Kasumi-1 (cell line): ENCODE measurements at regions not wholly inside any gene's neighbourhood (a gene's known extent, or its start where the extent isn't known, plus 50 kb on each side); places are given as distances from the start of the nearest gene placed in this dataset.
A peak's percentile ranks its signal among the peaks of the same experiment; 100 is the strongest.
"Not testable (repeated sequence)": the region's sequence is repeated elsewhere in the genome, so short reads cannot be mapped to it uniquely, and the experiment has no call there.

ENCODE experiments used
- DNase-seq, 2 experiments: peaks; one replicate each; lab custom pipeline; 2025; lab: John Stamatoyannopoulos, UW

DNA sequence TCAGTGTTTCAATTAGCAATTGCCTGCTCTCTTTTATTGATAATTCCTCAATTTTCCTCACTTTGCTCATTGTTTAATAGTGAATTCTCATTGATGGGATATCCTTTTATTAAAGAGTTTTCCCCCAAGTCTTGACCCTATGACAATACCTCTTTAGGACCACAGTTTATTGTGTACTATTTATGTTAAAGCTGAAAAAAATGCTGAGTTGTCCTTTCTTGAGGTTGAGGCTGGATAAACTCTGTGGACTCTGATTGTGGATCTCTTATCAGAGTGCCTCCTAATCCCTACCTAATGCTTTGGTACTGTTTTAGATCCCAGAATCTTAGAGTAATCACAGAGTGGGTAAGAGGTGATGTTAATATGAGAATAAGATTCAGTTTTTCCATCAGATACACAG is 416.3 kb upstream of the GBE1 start:
- DNase-seq = no peak

DNA sequence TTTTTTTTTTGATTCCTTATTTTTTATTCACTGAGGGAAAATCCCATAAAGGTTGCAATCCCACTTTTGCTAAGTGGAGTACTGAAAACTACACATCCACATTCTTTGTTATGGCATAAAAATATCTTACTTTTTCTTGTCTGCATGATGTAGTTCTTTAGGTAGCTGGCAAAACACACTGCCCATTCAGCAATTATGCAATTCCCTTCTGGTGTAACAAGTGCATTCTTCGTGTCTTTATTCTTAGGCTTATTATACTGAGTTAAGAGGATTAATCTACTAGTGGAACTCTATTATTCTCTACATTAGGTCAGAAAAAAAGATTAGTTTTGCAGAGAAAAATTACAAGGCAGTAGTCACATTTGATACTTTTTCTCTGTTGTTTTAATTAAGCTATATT is 403.8 kb upstream of the GBE1 start:
- no peak for DNase-seq

DNA sequence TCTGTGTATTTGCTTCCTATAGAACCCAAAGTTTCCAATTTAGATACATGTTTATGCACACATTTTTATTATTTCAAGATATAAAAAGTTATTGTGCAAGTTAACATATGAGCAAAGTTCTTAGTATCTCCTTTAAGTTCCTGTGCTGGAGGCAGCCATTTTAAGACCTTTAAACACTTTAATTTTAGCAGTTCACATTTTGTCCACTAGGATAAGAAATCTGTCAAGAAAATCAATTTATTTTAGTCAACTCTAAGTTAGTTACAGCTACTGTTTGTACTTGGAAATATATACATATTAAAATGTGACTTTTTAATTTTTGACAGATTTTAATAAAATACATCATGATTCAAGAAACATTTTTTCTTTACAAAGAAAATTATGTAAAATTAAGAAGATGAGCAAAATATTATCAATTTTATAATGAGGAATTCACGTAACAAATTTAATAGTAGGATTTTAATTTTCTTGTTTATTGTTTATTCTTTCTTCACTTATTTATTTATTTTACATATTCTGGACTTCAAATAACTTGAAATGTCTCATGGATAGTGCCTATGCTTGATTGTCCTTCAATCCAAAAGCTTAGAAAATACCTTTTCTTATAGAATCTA is 402.6 kb upstream of the GBE1 start:
- peak; percentile 29 to 59 for DNase-seq

DNA sequence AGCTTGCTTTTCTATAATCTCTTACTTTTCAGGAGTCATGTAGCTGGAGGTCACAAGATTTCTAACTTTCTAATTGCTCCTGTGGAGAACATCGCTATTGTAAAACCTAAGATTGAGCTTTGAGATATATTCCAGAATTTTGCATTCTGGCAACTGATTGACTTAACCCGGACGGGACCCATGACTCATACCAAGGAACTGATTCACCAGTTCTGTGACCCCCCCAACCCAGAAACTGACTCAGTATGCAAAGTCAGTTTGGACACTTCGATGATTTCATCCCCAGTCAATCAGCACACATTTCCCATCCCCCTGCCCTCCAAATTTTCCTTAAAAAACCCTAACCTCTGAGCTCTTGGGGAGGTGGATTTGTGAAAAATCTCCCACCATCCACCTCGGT is 396.5 kb upstream of the GBE1 start:
- no peak for DNase-seq

DNA sequence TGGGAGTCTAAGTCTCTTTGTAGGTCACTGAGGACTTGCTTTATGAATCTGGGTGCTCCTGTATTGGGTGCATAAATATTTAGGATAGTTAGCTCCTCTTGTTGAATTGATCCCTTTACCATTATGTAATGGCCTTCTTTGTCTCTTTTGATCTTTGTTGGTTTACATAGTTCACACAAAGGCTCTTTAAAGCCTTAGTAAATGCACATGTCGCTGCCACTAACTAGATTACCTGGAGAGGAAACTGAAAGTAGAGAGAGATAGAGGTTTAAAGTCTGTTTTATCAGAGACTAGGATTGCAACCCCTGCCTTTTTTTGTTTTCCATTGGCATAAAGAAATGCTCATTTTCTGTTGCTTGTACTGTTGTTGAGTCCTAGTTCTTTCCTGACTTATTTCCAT is 392.4 kb upstream of the GBE1 start:
- not testable (repeated sequence) for DNase-seq

DNA sequence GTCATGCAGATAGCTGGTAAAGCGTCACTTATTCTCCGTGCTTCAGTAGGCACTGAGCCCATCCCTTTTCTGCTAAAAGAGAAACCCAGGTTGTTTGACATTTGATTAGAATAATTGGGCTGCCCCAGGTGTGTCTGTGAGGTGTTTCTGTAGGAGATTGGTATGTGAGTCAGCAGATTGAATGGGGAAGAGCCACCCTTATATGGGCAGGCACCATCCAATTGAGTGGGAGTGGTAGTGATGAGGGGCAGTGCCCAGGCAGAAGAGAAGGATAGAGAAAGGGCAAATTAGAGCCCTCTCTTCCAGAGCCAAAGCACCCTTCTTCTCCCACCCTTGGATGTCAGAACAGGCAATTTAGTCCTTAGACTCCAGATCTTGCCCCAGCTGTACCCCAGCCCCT is 384.3 kb upstream of the GBE1 start:
- DNase-seq = no peak

DNA sequence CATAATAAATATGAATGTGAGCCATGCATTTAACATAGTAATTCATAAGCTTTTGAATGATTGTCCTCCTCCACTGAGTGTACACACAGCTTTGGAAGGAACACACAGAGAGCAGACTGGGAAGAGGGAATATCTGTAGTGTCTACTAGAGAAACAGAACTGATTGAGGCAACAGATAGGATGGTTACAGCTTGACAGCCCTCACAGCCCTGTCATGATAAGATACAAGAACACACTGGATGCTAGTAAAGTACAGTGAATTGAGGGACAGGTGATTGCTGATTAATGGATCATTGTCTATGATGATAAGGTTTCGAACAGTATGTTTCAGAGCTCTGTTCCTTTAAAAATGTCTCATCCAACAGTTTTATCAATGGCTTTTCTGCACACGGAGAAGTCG is 383.4 kb upstream of the GBE1 start:
- no peak for DNase-seq

DNA sequence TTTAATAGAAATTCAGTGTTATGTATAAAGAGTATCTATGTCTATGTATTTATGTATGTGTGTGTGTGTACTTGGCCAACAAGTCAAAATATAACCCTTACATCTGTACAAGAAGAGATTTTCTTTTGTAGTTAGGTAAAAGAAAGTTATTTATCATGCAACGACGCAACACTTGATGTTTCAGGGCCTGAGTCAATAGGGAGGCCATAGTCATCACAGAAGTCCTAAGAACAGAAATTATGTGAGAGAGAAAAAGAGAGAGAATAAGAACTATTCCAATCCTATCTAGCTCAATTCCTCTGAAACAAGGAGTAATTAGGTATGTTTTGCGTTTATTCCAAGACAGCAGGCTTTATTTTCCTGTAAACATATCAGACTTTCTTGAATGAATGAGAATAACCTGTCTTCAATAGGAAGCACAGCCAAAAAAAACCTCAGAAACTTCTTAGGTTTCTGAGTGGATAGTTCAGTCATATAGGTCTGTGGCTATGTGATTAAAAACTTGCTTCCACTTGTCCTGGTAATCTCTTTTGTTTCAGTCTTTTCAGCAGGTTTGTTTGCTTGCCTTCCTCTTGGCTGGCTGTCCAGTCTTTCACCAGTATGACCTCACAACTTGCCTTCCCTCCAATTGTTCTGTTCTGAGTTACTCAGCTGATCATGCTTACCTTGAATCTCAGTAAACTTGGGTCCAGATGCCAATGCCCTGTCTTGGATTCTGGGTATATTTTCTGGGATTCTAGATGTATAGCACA is 382.4 kb upstream of the GBE1 start:
- no peak for DNase-seq

DNA sequence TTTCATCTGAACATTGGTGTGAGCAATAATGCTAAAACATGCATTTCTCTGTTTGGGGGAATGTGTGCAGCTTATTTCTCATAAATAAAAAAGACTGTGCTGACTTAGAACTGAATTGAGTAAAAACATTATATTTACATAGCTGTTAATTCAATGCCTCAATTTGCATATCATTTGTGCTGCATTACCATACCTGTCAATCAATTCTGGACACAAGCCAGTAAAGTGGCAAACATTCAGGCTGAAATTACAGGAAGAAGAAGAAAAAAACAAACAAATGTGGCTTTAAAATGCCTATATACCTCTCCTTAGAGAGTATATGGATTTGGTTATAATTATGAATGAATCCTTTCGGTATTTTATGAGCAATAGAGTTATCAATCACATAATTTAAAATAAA is 380.1 kb upstream of the GBE1 start:
- no peak for DNase-seq

DNA sequence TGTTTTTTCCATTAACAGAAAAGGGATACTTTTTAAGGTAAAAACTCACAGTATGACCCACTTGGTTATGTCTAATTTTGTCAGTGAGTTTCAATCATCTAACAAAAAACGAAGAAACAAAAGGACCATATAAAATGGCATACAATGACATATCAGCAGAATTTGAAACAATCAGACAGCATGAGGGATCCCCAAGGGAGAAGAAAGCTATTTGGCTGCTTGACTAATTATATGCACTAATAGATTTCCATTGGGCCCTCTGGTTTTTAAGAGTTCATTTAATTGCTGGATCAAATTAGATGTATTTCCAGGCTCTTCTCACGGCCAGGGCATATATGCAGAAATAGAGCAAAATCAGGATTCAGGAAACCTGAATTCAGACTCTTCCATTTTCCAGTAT is 376.4 kb upstream of the GBE1 start:
- no peak for DNase-seq

DNA sequence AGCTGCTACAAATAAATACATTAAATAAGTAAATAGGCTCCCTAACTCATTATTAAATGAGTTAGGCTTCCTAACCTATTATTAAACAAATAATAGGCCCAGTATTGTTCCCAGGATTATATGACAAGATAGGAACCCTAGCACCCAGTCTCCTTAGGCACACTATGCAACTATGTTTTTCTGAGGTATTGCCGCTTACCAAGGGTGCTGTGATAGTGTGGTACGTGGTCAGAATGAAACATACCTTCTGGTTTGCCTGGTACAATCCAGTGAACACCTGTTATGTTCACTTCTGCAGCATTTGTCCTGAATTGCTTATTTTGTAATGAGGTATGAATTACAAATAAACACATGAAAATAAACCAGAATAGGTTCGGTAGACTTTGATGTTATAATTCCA is 375.6 kb upstream of the GBE1 start:
- no peak for DNase-seq

DNA sequence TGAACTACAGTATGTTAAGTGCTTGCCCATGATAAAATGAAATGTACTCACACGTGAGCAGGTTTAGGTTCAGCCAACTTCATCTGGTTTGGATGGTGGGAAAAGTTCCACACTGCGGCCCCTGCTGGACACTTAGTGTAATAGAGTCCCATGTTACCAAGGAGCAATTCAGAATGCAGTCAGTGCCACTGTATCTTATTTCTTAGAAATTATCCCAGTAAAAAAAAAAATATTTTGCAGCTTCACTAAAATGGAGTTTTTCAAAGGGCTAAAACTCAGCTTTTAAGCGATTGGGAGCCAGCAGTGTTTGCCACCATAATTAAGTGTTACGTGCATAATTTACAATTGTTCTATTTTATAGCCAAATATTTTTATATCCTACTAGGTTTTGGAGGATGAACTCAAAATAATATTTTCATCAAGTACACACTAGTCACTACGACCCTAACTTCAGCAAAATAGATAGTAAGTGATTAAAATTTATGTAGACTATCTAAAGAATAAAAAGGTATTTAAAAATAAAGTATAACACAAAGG is 371.7 kb upstream of the GBE1 start:
- DNase-seq = peak; percentile 63 to 77

DNA sequence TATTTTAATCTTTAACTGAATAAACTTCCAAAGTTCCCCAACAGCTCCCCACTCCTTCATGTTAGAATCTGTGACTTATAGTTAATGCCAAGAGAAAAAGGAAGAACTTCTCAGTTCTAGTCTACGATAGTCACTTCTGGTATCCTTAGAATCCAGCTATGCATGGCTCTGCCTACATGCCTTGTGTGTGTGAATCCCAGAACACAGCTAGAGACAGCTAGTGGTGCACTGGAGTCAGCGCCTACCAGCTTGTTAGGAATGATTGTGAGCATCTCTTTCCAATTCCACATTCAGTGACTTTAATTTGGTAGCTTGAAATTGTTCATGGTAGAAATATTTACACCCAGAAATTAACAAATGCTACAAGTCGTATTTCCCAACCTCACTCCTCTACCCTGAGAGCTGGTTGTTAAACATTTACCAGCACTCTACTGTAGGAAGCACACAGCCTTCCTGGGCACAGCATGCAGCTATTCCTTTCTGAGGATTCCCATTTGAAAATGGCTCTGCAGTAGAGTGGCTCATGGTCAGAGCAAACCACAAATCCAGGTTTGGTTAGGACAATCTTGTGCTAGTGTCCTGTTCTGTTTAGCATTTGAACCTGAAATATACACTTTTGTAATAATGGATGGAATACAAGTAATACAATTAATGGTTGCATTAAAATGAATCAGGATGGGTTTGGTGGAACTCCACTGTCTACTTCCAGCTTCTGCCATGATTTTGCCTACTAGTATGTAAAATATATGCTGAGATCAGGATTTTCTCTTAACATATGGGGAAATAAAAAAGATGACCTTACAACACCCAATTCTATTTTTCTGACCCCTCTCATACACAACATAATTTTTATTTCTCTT is 371.0 kb upstream of the GBE1 start:
- no peak for DNase-seq

DNA sequence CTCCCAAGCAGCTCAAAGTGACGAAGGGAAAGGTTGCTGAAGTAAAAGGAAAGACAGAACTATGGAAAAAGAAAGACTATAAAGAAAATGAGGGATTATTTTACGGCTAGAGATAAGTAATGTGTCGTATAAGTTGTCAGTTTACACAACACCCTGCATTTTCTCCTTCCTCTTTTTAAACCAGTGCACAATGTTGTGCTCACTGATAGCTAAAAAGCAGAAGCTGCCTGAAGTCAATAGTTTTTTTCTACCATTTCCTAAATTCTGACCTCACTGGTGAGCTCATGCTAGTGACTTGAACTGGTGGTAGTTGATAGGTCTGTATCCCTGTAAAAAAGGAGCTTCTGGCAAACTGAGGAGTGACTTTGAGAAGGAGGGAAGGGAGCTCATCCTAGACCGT is 368.6 kb upstream of the GBE1 start:
- DNase-seq = peak; percentile 93 to 96

DNA sequence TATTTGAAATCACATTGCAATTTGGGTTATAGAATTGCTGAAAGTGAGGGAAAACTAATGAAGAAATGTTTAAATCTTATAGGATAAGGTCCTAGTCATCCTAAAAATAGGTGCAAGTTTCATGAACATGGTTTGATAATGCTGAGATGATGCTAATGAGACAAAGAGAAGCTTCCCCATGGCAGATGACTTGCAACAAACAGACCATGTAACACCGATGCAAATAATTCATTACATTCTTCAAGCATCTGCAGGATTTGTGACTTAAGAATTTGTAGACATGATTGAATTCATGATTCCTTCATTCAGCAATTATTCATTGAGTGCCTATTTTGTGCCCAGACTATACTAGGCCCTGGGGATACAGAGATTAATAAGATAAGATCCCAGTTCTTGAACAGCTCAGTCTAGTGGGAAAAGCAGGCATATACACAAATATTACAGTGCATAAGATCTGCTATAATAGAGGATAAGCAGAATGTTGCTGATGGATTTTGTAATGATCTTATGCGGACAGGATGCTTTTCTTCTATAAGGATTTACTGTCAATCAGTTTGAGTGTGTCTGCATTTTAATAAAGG is 367.9 kb upstream of the GBE1 start:
- DNase-seq = no peak

DNA sequence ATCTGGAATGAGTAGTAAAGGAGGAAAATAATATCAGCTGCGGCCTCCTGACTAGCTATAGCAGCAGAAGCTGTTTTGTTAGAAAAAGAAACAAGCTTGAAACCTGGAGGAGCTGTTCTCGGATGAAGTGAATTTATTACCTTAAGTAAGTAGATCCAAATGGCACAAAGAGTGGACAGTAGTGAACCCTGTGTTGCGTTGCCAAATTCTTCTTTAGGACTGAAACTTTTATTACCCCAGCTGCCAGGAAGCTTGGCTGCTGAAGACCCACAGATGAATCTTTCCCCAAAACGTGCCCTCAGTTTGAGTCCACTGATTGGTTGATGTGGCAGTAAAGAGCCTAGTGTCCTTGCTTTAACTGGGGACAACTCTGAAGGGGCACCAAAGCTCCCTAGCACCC is 366.8 kb upstream of the GBE1 start:
- DNase-seq = no peak

DNA sequence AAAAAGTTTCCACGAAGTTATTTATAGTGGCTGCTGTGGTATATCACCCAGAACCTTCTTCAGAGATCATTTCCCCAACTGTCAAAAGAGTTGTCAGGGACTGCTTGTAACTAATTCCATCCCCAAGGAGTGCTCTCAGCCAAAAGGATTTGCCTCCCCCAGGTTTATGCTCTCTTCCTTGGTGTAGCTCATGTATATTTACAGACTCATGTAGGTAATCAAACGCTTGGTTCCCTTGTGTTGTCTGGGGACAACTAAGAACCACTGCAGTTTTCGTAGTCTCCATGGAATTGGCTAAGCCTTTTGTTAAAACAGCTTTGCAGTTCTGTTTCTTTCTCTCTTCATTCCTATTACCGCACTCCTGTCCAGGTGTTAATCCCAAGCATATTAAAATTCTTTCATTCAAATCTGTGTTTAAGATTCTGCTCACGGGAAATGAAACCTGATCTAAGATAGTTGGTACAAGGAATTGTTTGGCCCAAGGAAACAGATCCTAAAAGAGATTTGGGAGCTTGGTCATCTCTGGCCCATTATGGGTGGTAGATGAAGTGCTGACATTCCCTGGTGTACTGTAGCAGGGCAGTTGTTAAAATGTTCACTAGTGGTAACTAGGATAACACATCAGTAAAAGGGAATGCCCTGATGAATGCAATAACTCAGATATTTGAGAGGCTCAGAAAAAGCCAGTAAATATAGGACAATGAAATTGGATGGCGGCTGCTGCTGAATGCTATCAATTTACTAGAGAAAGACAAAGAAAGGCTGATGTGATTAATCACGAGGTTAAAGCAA is 361.3 kb upstream of the GBE1 start:
- DNase-seq = no peak

DNA sequence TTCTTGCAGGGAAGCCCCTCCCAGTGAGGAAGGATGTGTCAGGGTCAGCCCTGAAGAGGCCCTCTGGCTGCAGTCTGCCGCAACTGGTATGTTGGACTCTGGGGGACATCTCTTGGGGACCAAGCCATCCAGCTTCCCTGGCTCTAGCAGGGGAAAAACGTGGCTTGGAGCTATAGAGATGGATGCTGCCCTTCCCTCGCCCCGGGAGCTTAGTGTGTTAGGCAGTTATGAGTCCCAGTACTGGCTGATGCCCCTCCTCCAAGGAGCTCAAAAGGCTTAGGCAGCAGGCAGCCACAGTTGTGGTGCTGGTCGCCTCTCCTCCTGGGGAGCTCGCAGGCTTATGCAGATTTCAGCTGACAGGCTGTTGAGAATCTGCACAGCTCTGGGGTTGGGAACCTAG is 353.1 kb upstream of the GBE1 start:
- DNase-seq = no peak

DNA sequence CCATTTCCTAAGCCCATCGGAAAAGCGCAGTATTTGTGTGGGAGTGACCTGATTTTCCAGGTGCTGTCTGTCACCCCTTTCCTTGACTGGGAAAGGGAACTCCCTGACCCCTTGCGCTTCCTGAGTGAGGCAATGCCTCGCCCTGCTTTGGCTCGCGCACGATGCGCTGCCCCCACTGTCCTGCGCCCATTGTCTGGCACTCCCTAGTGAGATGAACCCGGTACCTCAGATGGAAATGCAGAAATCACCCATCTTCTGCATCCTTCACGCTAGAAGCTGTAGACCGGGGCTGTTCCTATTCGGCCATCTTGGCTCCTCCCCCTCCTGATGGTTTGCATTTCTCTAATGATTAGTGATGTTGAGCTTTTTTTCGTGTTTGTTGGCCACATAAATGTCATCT is 349.3 kb upstream of the GBE1 start:
- DNase-seq = not testable (repeated sequence)

DNA sequence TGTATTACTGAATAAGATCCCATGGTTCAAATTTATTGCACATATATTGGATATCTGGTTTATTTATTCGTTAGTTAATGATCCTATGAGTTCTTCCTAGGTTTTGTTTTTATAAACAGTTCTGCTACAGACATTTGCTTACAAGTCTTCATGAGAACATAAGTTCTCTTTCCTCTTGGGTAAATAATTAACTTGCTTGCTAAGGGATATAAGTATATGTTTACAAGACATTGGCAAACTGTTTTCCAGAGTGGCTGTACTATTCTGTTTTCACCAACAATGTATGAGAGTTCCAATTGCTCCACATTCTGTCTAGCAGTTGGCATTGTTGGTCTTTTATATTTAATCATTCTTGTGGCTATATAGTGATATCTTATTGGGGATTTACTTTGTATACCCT is 341.8 kb upstream of the GBE1 start:
- no peak for DNase-seq

DNA sequence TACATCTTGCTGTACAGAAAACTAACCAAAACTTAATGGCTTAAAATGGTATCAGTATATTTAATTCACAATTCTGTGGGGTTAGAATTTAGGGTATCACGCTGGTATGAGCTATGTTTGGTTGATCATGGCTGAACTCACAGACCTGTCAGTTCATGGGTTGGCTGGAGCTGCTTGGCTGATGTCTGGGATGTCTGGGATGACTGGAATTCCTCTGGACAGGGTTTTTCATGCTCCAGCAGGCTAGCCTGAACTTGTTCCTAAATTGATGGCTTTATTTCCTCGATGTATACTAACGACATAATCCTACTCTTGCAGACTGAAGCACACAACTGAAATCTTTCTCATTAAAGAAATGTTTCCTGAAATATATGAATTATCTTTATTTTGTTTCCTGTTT is 338.9 kb upstream of the GBE1 start:
- no peak for DNase-seq

DNA sequence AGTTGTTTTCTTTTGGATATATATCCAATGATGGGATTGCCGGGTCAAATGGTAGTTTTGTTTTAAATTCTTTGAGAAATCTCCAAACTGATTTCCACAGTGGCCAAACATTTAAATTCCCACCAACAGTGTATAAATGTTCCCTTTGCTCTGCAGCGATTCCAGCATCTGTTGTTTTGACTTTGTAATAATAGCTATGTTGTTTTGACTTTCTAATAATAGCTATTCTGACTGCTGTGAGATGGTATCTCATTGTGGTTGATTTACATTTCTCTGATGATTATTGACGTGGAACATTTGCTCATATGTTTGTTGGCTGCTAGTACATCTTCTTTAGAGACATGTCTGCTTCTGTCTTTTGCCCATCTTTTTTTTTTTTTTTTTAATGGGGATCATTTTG is 332.2 kb upstream of the GBE1 start:
- DNase-seq = no peak
